ENCODE measurements at regions not wholly inside any gene's neighbourhood (a gene's known extent, or its start where the extent isn't known, plus 50 kb on each side); places are given as distances from the start of the nearest gene placed in this dataset.

DNA sequence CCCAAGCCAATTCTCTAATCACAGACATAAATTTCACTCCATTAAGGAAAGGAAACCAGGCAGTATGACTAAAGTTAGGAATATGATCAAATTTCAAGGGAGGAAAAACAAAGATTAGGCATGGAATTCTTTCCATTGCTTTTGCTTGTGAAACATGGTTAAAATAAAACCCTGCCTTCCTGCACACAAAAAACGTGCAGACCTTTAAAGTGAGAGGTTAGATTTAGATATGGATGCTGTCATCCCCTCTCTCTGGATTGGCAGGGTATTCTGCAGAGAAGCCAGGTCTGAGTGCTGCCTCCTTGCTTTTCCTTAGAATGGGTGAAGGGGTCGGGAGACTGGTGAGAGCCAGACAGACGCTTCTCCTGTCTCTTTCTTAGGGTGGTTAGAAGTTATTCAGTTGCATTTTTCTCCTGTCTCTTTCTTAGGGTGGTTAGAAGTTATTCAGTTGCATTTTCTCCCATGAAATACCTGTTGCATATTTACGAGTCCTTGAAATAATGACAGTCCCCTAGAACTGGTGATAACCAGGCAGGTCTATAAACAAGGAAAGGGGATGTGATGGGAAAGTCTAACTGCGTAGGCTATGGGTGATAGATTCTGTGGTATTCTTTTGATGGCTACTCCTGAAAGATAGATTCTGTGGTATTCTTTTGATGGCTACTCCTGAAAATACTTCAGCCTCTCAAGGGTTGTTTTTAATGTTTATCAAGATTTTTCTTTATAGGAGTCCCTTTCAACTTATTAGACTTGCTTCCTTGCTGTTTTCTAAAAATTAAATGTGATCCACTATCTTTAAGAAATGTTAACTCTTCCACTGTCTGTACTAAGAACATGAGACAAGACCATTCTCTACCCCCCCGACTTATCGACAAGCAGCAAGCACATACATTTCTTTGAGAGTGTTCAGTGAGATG, 163.6 kb downstream of the SPRY1 start:
- H3K4me3 ChIP-seq (ENCODE audit: low read length): no peak overlapping the region

DNA sequence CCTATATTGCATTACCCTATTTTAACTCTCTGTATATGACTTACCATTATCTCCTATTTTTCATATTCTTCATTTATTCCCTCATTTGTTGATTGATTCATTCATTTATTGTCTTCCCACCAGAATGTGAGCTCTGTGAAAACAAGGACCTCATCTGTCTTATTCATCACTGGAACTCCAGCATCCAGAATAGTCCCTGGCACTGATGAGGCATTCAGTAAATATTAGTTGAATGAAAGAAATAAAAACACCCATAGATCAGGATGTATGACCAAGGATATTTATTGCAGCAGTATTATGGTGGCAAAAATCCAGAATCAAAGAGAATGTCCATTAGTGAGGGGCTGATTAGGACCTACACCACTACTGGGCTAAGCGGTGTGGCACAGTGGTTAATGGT, 164.9 kb downstream of the SPRY1 start:
- no peak for TF ChIP-seq ZNF274 (IDR thresholded peaks at IDR 0.05; ENCODE audit: low read depth, low read length)
- no peak overlapping the region for H3K4me3 ChIP-seq (ENCODE audit: low read length)

More for the DNA sequence above, 163.6 kb downstream of the SPRY1 start:
- no peak for TF ChIP-seq ZNF274 (IDR thresholded peaks at IDR 0.05; ENCODE audit: low read depth, low read length)

DNA sequence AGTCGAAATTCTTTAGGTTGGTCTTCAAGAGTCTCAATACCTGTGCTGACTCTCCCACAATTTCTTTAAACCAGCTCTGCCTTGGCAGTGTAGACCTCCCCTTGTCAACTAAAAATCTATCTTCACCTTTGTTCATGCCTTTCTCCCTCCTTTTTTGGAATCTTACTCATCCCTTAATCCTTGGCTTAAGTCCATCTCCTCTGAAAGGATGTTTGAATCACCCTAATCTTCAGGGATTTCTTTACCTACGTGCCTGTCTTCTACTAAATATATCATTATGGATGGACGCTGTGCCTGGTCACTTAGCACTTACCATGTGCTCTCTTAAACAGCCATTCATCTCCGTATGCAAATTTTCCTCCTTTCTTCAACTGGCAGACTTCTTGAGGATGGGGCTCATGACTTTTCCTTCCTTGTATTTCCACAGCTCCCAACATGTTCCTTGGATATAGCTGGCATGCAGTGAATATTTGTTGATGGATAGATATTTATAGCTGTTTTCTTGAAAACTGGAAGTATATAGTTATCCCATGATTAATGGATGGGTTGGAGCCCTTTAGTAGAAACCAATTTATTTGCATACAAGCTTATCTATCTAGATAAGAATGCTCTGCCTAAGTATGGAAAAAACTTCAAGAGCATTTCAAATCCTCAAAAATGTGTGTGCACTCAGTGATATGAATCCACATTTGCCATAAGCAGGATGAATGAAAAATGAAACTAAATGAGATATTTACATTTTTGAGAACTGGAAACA, 166.6 kb downstream of the SPRY1 start:
- H3K4me3 ChIP-seq (ENCODE audit: low read length): no peak overlapping the region
- TF ChIP-seq ZNF274 (IDR thresholded peaks at IDR 0.05; ENCODE audit: low read depth, low read length): no peak

DNA sequence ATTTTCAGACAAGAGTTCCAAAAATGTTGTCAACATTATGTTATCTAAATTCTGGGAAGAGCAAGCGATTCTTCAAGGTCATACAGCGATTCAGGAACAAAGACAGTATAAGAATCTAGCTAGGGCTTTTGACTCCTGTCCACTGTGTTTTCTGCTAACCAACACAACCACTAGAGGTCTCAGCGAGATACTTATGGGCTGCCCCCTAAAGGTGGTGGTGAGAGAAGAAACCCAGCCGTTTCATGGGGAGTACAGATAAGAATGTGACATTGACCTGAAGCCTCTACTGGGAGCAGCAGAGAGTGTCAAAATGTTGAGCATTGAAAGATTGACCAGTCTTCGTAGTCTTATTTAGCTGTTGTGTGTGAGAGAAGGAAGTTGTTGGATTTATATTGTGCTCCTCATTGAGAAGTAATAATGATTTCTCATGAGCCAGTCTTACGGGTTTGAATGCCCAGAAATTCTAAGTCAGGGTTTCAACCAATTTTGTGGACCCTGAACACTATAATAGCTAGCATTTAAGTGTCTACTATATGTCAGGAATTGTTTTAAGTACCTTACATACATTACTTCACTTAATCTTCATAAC, 168.3 kb downstream of the SPRY1 start:
- no peak overlapping the region for H3K4me3 ChIP-seq (ENCODE audit: low read length)
- no peak for TF ChIP-seq ZNF274 (IDR thresholded peaks at IDR 0.05; ENCODE audit: low read depth, low read length)

GRCh38 chr4:123568936-123569335, 172.3 kb downstream of the SPRY1 start:
- H3K4me3 ChIP-seq (ENCODE audit: low read length): no peak overlapping the region
- TF ChIP-seq ZNF274 (IDR thresholded peaks at IDR 0.05; ENCODE audit: low read depth, low read length): no peak

GRCh38 chr4:123569541-123569940, 172.9 kb downstream of the SPRY1 start:
- TF ChIP-seq ZNF274 (IDR thresholded peaks at IDR 0.05; ENCODE audit: low read depth, low read length): no peak

GRCh38 chr4:123573866-123574508, 177.4 kb downstream of the SPRY1 start:
- no peak for TF ChIP-seq ZNF274 (IDR thresholded peaks at IDR 0.05; ENCODE audit: low read depth, low read length)
- no peak overlapping the region for H3K4me3 ChIP-seq (ENCODE audit: low read length)

More at GRCh38 chr4:123569541-123569940, 172.9 kb downstream of the SPRY1 start:
- H3K4me3 ChIP-seq (ENCODE audit: low read length): no peak overlapping the region

GRCh38 chr4:123575291-123575690, 178.7 kb downstream of the SPRY1 start:
- no peak overlapping the region for H3K4me3 ChIP-seq (ENCODE audit: low read length)
- TF ChIP-seq ZNF274 (IDR thresholded peaks at IDR 0.05; ENCODE audit: low read depth, low read length): no peak

DNA sequence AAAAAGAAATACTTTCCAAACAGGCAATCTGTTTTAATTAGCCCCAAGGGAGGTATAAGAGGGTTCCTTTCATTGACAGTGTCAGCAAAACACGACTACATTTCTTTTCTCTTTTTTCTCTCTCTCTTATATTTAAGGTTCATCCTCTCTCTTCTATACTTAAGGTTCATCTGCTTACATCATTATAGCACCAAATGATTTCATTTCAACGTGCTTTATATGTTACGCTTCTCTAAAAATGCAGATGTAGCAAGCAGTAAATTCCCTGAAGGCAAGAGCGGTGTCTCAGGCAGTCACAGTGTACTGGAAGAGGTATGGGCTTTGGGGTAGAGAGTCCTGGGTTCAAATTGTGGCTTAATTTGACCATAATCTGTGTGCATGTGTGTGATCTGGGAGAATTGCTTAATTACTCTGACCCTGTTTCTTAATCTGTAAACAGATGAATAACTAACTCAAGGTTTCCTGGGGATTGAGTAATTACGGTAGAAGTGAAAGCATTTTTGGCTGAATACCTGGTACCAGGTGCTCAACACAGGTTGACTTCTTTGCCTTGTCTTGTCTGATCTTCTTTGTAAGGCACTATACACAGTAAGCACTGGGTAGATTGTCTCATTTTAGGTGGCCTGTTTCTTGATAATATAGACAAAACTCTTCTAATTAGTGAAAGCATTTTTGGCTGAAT, 180.8 kb downstream of the SPRY1 start:
- no peak overlapping the region for H3K4me3 ChIP-seq (ENCODE audit: low read length)
- no peak for TF ChIP-seq ZNF274 (IDR thresholded peaks at IDR 0.05; ENCODE audit: low read depth, low read length)

- H3K4me3 ChIP-seq (ENCODE audit: low read length): no peak overlapping the region
- no peak for TF ChIP-seq ZNF274 (IDR thresholded peaks at IDR 0.05; ENCODE audit: low read depth, low read length)
Measured at GRCh38 chr4:123578276-123579029, 181.9 kb downstream of the SPRY1 start.

DNA sequence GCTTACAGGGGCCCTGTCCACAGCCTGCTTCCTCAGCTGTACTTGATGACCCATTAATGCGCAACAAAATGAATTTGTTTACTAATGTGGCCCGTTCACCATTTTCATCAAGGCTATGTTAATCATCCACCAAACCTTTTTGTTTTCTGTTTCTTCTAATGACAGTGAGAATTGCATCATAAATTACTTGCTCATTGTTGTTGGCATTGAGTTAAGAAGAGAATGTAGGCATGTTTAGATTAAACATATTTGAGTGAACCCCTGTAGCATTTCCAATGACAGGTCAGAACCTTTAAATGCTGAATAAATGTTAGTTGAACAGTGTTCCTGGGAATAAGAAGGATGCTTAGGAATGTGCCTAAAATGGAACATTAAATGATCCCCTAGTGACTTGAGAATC, 183.4 kb downstream of the SPRY1 start:
- no peak for TF ChIP-seq ZNF274 (IDR thresholded peaks at IDR 0.05; ENCODE audit: low read depth, low read length)
- no peak overlapping the region for H3K4me3 ChIP-seq (ENCODE audit: low read length)

DNA sequence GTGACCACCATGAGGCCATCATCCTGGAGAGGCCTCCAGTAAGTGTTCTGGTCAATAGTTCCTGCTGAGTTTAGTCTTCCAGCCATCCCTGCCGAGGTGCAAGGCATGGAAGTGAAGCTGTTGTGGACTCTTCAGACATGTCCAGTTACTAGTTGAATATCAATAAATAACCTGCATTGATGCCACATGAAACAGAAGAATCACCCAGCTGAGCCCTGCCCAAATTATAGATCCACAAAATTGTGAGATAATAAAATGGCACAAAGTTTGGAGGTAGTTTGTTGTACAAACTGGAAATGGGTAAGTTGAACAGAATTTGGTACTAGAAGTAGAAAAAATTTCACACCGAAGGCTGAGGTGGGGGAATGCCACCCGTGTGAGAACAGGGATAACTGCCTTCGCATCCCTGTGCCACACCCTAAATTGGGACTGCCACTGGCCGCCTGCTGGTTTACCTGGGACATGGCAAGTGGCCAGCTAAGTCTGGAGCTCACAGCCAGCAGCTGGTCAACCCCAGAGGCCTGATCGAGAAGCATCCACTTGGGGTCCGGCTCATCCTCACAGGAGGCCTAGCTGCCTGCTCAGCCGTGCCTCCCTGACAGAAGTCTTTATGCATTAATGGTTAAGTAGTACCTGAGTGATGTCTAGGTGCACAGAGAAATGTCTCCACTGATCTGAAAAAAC, 184.5 kb downstream of the SPRY1 start:
- TF ChIP-seq ZNF274 (IDR thresholded peaks at IDR 0.05; ENCODE audit: low read depth, low read length): no peak

More for the DNA sequence above, 184.5 kb downstream of the SPRY1 start:
- H3K4me3 ChIP-seq (ENCODE audit: low read length): no peak overlapping the region

Data from GM08714 (cell line).